HL-60/S4 (cell line): ENCODE measurements at regions not wholly inside any gene's neighbourhood (a gene's known extent, or its start where the extent isn't known, plus 50 kb on each side); places are given as distances from the start of the nearest gene placed in this dataset.

ENCODE experiments used
- in situ Hi-C: fragments of 300-500 bp; cut with MboI; formaldehyde crosslinking; loops from 2 replicates; pipeline ENCODE4 v1.14.3; 2022; ENCODE audit warnings: low sequenced_read_pairs

DNA sequence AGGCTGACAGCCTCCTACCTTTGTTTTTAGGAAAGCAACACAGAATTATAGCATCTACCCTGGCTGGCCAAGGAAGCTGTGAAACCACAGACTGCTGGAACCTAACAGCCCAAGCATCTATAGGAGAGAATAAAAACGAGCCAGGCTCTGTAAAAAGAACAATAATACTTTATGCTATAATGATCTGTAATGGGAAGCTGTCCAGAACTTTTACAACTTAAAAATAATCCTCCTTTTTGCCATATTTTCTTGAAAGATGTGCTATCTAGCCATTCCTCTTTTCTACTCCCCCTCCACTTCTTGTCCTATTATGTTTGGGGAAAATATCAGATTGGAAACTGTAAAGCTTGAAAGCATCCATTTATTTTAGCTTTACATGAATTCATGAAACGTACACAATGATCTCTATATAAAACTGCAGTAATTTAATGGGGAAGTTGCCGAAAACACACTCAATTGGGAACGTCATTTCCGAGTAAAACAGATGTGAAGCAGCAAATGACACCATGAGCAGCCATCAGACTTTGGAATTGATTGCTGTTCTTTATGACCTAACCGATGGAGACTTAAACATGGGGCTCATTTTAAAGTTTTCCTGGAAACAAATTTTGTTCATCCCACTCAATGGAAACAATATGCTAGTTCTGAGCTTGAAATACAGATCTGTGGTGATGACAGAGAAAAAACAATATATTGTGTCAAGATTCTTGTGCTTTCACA, 450.3 kb upstream of the CLINT1 start:
- in situ Hi-C loops, result no loop called here

DNA sequence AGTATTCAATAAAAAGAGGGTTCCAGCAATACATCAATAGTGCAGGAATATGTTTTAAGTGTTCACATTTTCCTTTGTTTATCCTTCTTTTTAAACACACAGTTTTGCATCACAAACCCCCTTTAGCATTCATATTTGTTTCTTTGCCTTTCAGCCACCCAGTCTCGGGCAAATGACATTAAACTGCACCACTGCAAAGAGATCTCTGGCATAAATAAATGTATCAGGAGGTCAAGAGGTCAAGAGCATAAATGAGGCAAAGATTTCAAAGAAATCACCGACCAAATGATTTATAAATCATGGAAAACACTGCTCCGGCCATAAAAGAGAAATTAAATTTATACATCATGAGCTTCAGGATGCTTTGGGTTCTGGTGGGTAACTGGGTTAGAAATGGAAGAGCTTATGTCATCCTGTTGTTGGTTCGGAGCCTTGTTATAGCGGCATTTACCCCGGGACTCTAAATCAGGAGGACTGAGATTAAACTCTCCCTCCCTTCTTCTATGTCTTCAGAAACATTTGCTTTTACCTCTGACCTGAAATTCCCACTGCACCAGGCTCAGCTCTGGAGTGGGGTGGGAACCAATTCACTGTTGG, 449.6 kb upstream of the CLINT1 start:
- in situ Hi-C loops, result no loop called here

- in situ Hi-C loops, result no loop called here
Observed at GRCh38 chr5:158305861-158306260, 446.9 kb upstream of the CLINT1 start.

DNA sequence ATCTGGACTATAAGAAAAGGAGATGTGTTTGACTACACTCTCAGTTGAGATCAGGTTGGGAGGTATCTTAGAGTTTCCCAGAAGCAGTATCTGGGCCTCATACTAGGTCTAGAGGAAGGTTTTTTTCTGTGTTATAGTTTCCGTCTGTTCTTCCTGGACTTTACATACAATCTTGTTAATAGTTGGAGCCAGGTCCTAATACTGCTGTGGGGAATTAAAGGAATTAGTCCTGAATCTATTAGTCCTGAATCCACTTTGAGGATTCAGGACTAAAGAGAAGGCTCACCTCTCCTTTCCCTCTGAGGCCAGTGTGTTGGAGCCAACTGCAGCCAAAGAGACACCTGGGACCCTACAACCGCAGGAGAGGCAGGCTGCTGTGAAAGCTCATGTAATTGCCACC, 445.7 kb upstream of the CLINT1 start:
- in situ Hi-C loops, result no loop called here

DNA sequence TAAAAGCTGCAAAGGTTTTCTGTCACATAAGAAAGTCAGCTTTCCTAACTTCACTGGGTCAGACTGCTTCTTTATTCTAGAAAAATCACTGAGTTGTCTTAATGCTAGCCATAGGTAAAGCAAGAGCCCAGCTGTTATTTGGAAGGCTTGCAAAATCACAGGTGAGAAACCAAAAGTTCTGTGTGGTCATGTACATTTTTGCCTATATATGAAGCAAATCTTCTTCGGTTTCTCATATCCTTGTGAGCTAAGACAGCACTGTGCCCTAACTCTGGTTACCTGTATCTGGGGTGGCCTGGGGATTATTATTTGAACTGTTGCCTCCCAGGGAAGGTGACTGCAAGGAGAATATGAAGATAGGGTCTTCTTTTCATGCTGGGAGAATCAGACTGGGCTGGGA, 444.9 kb upstream of the CLINT1 start:
- in situ Hi-C loops, result no loop called here

- in situ Hi-C loops, result no loop called here
Observed at GRCh38 chr5:158303275-158303674, 444.3 kb upstream of the CLINT1 start.

DNA sequence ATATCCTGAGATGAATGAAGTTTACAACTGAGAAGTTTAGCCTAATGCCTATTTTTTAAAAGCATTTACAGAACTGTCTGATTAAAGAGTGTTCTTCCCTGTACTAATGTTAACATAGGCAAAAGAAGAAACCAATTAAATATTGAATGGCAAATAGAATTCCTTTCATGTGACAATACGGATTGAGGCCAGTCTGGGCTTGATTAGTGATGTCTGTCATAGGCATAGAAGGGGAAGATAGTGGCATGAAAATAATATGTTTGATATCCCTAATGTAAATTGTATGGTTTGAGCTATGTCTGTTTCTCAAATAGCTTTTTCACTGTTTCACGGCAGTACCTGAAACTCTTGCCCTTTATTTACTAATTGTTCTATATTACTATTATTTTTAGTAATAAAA, 443.1 kb upstream of the CLINT1 start:
- in situ Hi-C loops, result no loop called here

DNA sequence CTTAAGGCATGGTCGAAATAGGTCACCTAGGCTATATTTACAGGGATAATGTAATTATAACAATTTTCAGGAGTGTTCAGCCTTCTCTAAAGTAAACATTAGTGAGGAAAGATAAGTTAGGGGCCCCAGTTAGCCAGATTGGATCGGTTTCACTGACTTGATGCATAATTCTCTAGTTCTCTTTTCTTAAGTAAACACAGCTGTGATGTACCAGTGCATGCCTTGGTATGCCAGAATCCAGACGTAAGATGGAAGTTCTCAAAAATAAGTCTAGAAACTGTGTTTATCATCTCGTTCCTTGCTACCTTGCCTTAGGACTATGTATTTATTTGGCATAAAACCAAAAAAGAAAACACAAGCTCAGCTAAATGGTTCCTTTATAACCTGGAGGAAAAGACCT, 442.2 kb upstream of the CLINT1 start:
- in situ Hi-C loops, result no loop called here

- in situ Hi-C loops, result no loop called here
Observed at GRCh38 chr5:158300256-158300655, 441.3 kb upstream of the CLINT1 start.

- in situ Hi-C loops, result no loop called here
Observed at GRCh38 chr5:158297002-158297527, 438.1 kb upstream of the CLINT1 start.

GRCh38 chr5:158294701-158295100, 435.8 kb upstream of the CLINT1 start:
- in situ Hi-C loops, result no loop called here

DNA sequence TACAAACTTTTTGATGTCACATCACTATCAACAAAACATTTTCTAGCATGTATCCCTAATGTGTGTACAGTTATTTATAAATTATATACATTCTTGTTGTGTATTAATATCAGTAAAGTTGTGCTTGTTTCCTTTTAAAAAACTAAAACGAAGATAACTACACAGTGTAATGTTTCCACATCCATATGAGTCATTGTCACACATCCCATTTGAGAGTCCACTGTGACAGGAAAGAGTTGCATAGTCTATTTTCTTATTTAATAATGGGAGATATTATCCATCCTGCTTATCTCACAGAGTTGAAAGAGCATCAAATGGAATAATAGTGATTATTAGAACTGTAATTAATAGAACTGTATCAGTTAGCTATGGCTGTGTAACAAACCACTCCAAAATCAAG, 434.0 kb upstream of the CLINT1 start:
- in situ Hi-C loops, result no loop called here

GRCh38 chr5:158289967-158290366, 431.0 kb upstream of the CLINT1 start:
- in situ Hi-C loops, result no loop called here

GRCh38 chr5:158288272-158288657, 429.3 kb upstream of the CLINT1 start:
- in situ Hi-C loops, result no loop called here

DNA sequence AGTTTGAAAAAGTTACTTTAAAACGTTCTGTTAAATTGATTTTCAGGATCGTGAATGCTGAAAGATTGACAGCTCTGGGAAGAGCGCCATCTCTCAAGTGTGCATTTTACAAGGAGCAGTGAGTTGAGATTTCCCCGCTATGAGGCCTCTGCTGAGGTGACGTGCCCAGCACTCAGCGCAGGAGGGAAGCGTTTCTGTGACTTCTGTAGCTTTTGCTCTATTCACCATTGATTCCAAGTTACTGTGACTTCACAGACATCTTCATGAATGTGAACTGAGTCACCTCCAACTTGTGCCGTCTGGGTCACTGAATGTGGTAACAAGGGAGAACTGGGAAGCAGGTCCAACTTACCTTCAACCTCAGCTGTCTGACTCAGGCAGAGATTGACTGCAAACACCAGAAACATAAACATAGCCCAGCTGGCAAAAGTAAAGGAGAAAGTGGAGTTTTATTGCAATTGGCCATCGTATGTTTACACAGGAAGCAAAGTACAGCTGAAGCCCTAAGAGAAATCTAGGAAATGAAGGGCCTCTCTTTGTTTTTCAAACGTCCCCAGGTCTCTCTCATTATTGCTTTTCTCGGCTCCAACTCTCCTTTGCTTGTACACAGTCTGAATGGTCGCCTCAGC, 428.8 kb upstream of the CLINT1 start:
- in situ Hi-C loops, result no loop called here

DNA sequence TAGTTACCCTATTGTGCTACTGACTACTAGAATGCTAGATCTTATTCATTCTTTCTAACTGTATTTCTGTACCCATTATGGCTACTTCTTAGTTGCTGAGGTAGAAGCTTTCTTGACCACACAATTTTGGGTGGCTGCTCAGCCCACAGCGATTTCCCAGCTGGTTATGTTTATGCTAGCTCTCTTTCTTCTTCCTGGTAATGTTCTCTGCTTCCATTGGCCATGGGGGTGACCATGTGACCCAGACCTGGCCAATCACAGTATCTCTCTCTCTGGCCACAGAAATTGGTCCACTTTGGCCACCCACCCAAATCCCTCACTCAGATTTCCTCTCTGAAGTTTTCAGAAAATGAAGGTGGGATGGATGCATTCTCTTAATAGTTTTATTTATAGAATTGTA, 427.9 kb upstream of the CLINT1 start:
- in situ Hi-C loops, result no loop called here

- in situ Hi-C loops, result no loop called here
Observed at GRCh38 chr5:158285698-158286097, 426.8 kb upstream of the CLINT1 start.

DNA sequence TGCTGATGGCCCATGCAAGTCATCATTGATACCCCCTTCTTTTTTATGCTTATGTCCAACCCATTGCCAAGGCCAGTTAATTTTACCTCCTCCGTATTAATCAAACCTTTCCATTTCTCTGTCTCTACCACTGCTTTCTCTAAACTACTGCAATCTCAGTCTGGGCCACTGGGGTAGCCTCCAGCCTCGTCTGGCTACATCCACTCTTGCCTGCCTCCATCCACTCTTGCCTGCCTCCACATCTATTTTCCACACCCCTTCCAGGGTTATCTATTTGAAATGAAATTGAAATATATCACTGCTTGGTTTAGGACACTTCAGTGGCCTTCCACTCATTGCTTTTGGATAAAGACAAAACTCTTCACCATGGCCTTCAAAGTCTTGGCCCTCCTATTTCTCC, 425.3 kb upstream of the CLINT1 start:
- in situ Hi-C loops, result no loop called here

GRCh38 chr5:158283397-158283796, 424.5 kb upstream of the CLINT1 start:
- in situ Hi-C loops, result no loop called here

GRCh38 chr5:158278216-158278925, 419.4 kb upstream of the CLINT1 start:
- in situ Hi-C loops, result no loop called here

DNA sequence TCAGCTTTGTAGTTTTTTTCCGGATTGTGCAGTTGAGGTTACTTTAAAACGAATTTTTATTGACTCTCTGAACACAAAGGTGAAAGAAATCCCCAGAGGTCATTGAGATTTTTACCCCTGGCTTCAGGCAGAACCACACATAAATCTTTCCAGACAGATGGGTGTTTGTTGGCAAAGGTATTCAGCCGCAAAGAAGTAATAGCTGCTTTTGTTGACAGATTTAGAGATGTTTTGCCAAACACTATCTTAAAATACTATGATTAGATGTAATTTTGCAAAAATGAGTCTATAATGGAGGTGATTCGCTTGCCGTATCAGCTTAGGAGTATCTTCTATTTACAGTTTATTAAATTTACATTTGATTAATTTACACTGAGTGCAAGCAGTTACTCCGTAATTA, 418.3 kb upstream of the CLINT1 start:
- in situ Hi-C loops, result no loop called here

GRCh38 chr5:158276692-158277091, 417.7 kb upstream of the CLINT1 start:
- in situ Hi-C loops, result no loop called here
